Transverse colon (tissue), 4 donors: ENCODE measurements at regions not wholly inside any gene's neighbourhood (a gene's known extent, or its start where the extent isn't known, plus 50 kb on each side); places are given as distances from the start of the nearest gene placed in this dataset.
"Not testable (repeated sequence)": the region's sequence is repeated elsewhere in the genome, so short reads cannot be mapped to it uniquely, and the experiment has no call there.

Experiments used
- EP300 ChIP-seq: sonication (generic); formaldehyde crosslinking; IDR thresholded peaks from one replicate; pipeline ENCODE4 v1.6.1; 2017; ENCODE audit warnings: antibody characterized with exemption, low read depth
- POLR2A ChIP-seq: fragments of 450-650 bp; IDR thresholded peaks from one replicate; pipeline ENCODE4 v1.6.1; 2016; ENCODE audit warnings: antibody characterized with exemption, mild to moderate bottlenecking, moderate library complexity
- POLR2AphosphoS5 ChIP-seq, 3 donors: sonication (generic); formaldehyde crosslinking; IDR thresholded peaks; one replicate each; pipeline ENCODE4 v1.6.1; 2016; ENCODE audit warnings: antibody characterized with exemption in 3 of 3
- TF ChIP-seq, protein P1 (sequence below), 5 experiments: fragments of 200-600 bp in 3 of 5; fragments of 450-650 bp in 2 of 5; sonication (generic) in 3 of 5; IDR thresholded peaks; 1 replicate in 2 of 5; 2 replicates in 3 of 5; pipeline ENCODE4 v1.5.1; 2016 to 2017; ENCODE audit warnings: antibody characterized with exemption in 5 of 5, inconsistent platforms in 3 of 5, mild to moderate bottlenecking in 2 of 5, moderate library complexity in 1 of 5

DNA sequence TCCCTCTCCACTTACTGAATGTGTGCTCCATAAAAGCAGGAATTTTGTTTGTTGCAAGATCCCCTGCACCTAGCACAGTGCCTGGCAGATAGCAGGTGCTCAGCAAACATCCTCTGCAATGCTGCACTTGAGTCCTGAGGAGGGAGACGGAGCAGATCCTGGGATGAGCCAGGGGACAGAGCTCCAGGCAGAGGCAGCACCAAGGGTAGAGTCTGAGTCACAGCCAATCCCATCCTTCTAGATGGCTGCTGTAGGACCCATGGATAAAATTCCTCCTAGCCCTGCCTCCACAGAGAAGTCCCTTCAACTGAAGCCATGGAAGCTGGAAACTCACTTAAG, 59.3 kb upstream of the SULF2 start:
- TF ChIP-seq POLR2A; POLR2AphosphoS5 (IDR thresholded peaks at IDR 0.05); EP300: not testable (repeated sequence)
- TF ChIP-seq, protein P1, sequence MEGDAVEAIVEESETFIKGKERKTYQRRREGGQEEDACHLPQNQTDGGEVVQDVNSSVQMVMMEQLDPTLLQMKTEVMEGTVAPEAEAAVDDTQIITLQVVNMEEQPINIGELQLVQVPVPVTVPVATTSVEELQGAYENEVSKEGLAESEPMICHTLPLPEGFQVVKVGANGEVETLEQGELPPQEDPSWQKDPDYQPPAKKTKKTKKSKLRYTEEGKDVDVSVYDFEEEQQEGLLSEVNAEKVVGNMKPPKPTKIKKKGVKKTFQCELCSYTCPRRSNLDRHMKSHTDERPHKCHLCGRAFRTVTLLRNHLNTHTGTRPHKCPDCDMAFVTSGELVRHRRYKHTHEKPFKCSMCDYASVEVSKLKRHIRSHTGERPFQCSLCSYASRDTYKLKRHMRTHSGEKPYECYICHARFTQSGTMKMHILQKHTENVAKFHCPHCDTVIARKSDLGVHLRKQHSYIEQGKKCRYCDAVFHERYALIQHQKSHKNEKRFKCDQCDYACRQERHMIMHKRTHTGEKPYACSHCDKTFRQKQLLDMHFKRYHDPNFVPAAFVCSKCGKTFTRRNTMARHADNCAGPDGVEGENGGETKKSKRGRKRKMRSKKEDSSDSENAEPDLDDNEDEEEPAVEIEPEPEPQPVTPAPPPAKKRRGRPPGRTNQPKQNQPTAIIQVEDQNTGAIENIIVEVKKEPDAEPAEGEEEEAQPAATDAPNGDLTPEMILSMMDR (IDR thresholded peaks at IDR 0.05), result not testable (repeated sequence)
